ENCODE measurements at regions not wholly inside any gene's neighbourhood (a gene's known extent, or its start where the extent isn't known, plus 50 kb on each side); places are given as distances from the start of the nearest gene placed in this dataset.

- no peak for DNase-seq
Observed at GRCh38 chr1:87165177-87165576, 163.5 kb upstream of the LMO4 start.

GRCh38 chr1:87167157-87167789 is 161.4 kb upstream of the LMO4 start:
- no peak for DNase-seq

- DNase-seq, result no peak
Observed at GRCh38 chr1:87167848-87168525, 160.7 kb upstream of the LMO4 start.

DNA sequence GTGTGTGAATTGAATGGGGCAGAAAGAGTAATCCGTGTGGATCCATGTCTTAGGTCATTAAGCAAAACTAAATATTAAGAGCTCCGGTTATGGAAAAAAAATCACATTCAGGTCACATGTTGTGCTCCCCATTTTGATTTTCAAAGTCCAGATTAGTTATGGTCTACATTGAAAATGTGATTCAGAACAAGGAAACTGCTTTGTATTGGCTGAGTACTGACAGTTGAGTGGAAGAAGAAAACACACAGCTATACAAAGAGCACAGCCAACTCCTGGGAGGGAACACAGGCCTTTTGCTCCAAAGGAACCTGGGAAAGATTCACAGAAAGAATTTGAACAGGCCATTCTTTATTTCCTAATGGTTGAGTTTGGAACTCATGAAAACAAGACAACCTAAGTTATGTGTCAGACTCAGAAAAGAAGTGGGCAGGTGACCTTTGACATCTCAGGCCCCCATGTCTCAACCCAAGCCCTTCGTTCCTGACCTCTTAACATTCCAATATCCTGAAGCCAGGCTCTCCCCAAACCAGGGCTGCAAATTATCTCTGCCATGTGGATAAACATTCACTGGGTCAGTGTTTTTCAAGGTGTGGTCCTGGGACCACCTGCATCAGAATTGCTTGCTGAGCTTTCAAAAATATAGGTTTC is 159.3 kb upstream of the LMO4 start:
- DNase-seq, result peak; percentile 59

- no peak for DNase-seq
Observed at GRCh38 chr1:87170157-87170556, 158.5 kb upstream of the LMO4 start.

DNA sequence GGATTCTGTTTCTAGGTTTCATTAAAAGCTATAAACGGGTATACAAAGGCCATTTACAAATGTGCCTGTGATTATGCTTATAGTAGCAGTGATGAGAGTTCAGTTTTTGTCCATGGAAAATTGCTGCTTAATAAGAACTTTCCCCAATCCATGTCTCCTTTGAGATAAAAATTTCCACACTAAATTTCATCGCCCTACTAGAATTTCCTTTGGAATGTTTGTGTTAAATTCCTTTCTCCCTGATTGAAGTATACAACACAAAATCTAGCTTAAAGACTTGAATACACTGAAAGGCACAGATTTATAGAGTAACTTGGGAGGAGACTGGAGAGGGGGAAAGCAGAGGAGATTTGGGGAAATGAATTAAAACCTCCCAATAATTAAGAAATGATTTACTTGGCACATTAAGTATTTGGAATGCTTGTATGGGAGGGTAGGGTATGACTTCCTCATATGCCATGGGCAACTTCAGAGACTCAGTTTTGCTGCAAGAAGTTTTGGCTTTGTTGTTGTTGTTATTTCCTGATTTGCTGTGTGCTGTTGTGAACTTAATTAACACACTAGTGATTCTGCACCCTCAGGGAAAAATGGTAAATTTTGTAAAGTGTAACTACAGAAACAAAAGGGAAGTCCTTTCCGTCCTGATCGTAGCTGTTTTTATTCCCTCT is 157.6 kb upstream of the LMO4 start:
- no peak for DNase-seq

DNA sequence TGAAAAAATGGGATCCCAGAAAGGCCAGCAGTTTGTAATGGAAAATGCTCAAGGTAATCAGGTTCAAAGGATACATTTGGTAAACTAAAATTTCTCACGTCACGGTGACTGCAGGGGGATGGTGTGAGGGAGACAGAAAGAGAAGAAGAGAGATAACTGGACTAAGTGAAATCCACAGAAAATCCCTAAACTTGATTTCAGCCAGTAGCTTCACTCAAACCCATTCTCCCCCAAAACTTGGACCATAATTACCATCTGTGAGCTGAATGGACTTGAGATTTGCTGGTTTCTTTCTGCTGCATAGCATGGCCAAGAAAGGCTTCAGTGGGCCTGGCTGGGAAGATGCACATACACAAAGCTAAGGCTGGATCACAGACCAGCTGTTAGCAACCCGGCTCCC is 155.4 kb upstream of the LMO4 start:
- no peak for DNase-seq

- DNase-seq, result no peak
Observed at GRCh38 chr1:87174724-87175245, 153.9 kb upstream of the LMO4 start.

DNA sequence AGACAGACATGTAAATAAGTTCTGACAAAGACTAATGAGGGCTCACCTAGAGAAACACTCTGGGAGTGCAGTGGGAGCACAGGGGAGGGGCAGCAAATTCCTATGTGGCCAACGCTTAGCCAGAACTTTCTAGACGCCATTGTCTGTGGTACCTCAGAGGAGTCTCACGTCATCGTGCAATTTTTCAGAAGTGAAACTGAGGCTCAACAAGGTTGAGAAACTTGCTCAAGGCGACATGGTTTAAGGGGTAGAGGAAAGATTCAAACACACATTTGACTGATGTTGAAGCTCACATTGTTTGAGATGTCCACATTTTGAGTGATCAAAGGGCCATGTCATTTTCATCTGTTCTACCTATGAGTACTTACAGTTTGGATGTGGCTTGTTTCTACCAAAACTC is 152.6 kb upstream of the LMO4 start:
- no peak for DNase-seq

DNA sequence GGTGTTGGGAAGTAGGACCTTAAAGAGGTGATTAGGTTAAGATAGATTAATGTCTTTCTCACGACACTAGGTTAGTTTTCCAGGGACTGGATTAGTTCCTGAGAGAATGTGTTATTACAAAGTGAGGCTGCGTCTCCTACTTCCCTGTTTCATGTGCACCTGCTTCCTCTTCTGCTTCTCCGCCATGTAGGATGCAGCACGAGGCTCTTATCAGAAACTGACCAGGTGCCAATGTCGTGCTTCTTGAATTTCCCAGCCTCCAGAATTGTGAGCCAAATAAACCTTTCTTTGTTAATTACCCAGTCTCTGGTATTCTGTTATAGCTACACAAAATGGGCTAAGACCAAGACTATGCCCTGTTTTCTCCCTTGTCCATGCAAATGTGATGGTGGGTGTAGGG is 152.2 kb upstream of the LMO4 start:
- no peak for DNase-seq

GRCh38 chr1:87178441-87178840 is 150.2 kb upstream of the LMO4 start:
- no peak for DNase-seq

DNA sequence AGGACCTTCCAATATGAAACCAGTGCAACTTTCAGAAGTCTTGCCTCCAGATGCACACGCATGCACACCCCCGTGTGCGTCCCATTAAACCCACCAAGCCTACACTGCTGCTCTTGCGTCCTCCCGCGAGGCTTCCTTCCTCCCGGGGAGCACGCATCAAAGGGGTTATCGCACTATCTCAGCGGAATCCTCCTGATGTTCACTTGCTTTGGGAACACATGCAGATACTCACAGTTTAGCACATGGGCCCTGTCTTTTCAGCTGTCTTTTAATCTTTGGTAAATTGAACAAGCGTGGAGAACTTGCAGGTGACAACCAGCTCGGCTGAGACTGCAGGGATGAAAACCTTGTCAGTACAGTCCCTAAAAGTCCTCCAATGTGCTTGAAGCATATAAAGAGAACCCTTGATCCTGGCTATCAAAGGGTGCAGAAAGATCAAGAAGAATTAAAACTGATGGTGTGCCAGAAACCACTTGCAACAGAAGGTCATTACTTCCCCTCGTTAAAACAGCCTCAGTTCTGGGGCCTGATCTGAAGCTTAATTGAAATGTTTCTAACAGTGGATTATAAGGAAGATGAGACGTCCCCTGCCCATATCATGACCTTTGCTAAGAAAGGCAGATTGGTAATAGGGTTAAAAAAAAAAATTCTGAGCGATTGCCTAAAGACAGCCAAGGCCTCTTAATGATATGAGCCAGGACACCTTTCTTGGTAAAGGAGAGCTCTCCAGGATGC is 149.4 kb upstream of the LMO4 start:
- no peak for DNase-seq

GRCh38 chr1:87179851-87180519 is 148.7 kb upstream of the LMO4 start:
- DNase-seq, result no peak

- no peak for DNase-seq
Observed at GRCh38 chr1:87180682-87181081, 148.0 kb upstream of the LMO4 start.

DNA sequence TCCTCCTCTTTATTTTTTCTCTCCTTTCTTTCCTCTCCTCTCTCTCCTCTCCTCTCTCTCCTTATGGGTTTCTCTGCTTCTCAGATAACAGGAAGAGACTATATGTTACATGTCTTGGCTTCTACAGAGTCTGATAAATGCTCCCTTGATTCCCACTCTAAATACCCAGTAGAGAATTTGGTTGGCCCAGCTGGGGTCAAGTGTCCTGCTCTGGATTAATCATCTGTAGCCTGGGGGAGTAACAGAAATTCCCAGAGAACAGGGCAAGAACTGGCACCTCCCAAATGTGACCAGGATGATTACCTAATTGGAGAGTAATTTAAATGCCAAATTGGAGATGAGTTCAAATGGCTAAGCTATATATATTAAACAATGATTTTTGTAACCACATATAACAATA is 146.1 kb upstream of the LMO4 start:
- DNase-seq, result no peak

DNA sequence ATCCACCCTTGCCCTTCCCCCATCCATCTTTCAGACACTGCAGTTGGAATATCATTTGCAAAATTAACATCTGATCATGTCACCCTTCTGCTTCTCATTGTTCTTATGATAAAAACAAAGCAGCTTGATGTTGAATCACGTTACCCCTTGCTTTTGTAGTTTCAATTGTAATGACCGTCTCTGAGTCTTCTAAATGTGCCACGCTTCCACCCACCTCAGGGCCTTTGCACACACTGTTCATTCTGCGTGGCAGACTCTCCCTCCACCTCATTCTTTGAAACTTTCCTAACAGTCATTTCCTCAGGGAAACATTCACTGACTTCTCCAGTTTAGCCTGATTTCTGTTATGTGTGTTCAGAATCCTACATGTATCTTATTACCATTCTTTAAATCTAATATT is 143.6 kb upstream of the LMO4 start:
- no peak for DNase-seq

GRCh38 chr1:87186346-87186745 is 142.3 kb upstream of the LMO4 start:
- DNase-seq, result no peak

- no peak for DNase-seq
Observed at GRCh38 chr1:87188640-87189039, 140.0 kb upstream of the LMO4 start.

DNA sequence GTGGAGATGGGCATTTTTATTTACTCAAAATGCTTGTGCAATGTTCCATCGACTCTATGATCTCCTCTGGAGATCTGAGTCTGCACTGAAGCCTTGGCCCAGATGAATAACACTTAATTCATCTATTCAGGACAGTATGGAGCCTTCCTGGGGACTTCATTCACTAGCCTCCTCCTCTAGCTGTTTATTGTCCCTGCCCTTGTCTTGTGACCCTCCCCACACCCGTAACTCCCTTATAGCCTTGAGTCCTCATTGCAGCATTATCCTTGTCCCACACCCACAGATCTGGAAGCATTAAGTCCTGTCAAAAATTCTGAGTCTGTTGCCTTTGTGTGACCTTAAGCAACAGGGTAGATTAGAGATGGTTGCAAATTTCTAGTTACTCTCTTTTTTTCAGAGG is 138.3 kb upstream of the LMO4 start:
- DNase-seq, result no peak

- DNase-seq, result no peak
Observed at GRCh38 chr1:87191646-87192045, 137.0 kb upstream of the LMO4 start.

DNA sequence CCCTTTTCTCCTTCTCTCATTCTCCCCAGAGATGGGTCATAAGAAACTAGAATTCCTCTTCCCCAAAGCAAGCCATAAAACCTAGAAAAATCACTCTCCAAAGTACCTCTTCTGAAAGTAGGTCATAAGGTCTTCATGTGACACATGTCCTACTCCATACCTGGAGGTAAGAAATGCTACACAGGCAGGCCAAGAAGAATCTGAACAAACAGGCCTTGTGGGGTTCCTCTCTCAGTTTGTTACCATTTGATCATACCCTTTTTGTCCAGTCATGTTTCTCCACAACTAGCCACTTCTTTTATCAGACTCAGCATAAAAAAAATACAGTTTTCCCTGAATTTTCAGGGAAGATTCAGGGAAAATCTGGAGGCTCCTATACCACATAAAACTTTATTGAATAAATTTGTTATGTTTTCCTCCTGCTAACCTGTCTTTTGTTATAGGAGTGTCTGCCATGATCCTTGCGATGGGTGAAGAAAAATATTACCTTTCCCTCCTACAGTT is 134.4 kb upstream of the LMO4 start:
- no peak for DNase-seq

DNA sequence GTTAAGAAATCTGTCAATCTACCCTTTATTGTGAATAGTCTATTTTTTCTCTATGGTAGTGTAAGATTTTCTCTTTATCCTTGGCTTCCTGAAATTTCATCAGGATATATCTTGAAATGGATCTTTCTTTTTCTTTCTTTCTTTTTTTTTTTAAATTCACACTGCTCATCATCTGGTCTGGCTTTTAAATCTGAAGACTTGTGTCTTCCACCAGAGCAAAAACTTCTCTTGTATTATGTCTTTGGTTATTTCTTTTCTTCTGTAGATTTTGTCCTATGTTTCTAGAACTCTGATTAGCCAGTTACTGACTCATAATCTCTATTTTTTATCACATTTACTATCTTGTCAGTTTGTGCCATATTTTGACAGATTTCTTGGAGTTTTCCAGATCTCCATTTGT is 133.8 kb upstream of the LMO4 start:
- no peak for DNase-seq
